ENCODE measurements at regions not wholly inside any gene's neighbourhood (a gene's known extent, or its start where the extent isn't known, plus 50 kb on each side); places are given as distances from the start of the nearest gene placed in this dataset.

GRCh38 chr1:221141606-221142285, 262.5 kb downstream of the HLX start:
- TF ChIP-seq POLR2AphosphoS5 (IDR thresholded peaks at IDR 0.05) (peak; percentile 32 to 39), EP300 (IDR thresholded peaks at IDR 0.05) (peak in 1 of 4 donors; percentile 9), POLR2A (IDR thresholded peaks at IDR 0.05) (no peak)
- TF ChIP-seq, protein P1, sequence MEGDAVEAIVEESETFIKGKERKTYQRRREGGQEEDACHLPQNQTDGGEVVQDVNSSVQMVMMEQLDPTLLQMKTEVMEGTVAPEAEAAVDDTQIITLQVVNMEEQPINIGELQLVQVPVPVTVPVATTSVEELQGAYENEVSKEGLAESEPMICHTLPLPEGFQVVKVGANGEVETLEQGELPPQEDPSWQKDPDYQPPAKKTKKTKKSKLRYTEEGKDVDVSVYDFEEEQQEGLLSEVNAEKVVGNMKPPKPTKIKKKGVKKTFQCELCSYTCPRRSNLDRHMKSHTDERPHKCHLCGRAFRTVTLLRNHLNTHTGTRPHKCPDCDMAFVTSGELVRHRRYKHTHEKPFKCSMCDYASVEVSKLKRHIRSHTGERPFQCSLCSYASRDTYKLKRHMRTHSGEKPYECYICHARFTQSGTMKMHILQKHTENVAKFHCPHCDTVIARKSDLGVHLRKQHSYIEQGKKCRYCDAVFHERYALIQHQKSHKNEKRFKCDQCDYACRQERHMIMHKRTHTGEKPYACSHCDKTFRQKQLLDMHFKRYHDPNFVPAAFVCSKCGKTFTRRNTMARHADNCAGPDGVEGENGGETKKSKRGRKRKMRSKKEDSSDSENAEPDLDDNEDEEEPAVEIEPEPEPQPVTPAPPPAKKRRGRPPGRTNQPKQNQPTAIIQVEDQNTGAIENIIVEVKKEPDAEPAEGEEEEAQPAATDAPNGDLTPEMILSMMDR (IDR thresholded peaks at IDR 0.05), result no peak
- Histone ChIP-seq H3K27ac (peak overlapping the region in 2 of 4 donors; percentile 0 to 2), H3K9me3 (no peaks in the 10 kb centered on the region), H3K36me3 (no peaks in the 10 kb centered on the region), H3K4me3 (no peak overlapping the region), H3K4me1 (no peaks in the 10 kb centered on the region), H3K27me3 (no peaks in the 10 kb centered on the region)
- WGBS, 2 donors, result 75 to 76% methylated on average over 6 of the region's 6 CpGs
- DNase-seq, result no peak
- ATAC-seq (ENCODE audit: low FRiP score in 2 of 2), result no peak

- 50 to 52% methylated on average over 4 of the region's 4 CpGs for WGBS, 2 donors
- Histone ChIP-seq H3K27ac (no peak overlapping the region), H3K4me1 (peaks cover 0 to 3% (median 0%) of the 10 kb centered on the region in 4 donors), H3K36me3 (no peaks in the 10 kb centered on the region), H3K4me3 (no peak overlapping the region), H3K9me3 (no peaks in the 10 kb centered on the region), H3K27me3 (no peaks in the 10 kb centered on the region)
- DNase-seq, result no peak
- ATAC-seq (ENCODE audit: low FRiP score in 2 of 2), result peak in 1 of 2 donors; percentile 40
- TF ChIP-seq, protein P1 (IDR thresholded peaks at IDR 0.05), result no peak
- TF ChIP-seq POLR2A (IDR thresholded peaks at IDR 0.05) (no peak), POLR2AphosphoS5 (IDR thresholded peaks at IDR 0.05) (no peak), EP300 (IDR thresholded peaks at IDR 0.05) (no peak)
Measured at GRCh38 chr1:221148660-221149059, 269.4 kb downstream of the HLX start.

GRCh38 chr1:221149111-221149510, 269.9 kb downstream of the HLX start:
- no peak for DNase-seq
- peaks cover 0 to 3% (median 0%) of the 10 kb centered on the region in 4 donors for H3K4me1 ChIP-seq
- H3K9me3 ChIP-seq, result no peaks in the 10 kb centered on the region
- H3K27me3 ChIP-seq, result no peaks in the 10 kb centered on the region
- H3K27ac ChIP-seq, result peak overlapping the region in 1 of 4 donors; percentile 6
- no peaks in the 10 kb centered on the region for H3K36me3 ChIP-seq
- WGBS, 2 donors, result 53 to 59% methylated on average over 4 of the region's 4 CpGs
- ATAC-seq (ENCODE audit: low FRiP score in 2 of 2), result peak in 1 of 2 donors; percentile 84
- H3K4me3 ChIP-seq, result no peak overlapping the region
- TF ChIP-seq EP300 (IDR thresholded peaks at IDR 0.05), result no peak

DNA sequence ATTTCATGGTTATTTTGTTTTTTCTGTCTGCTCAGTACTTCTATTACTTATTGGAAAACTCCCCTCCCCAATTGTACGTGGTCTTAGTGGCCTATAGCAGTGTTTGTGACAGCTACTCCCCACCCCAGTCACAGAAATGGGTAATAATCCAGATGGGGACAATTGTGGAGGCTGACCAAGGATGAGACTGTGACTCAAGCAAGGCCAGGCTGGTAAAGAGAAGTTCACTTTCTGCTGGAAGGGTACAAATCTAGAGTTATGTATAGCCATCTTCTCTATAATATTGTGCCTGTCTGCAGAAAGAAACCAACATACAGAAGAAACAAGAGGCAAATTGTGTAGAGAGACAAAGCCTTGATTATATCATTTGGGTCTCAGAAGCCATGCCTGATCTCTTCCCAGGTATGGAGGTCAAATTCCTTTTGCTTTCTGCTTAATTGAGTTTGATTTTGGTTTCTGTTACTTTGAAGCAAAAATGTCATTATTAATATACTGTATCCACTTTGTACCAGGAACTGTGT, 270.4 kb downstream of the HLX start:
- Histone ChIP-seq H3K9me3 (no peaks in the 10 kb centered on the region), H3K27me3 (no peaks in the 10 kb centered on the region), H3K36me3 (no peaks in the 10 kb centered on the region), H3K27ac (peak overlapping the region in 1 of 4 donors; percentile 6), H3K4me3 (no peak overlapping the region), H3K4me1 (peaks cover 0 to 3% (median 0%) of the 10 kb centered on the region in 4 donors)
- DNase-seq, result no peak
- 59 to 81% methylated on average over 1 of the region's 1 CpG for WGBS, 2 donors
- ATAC-seq (ENCODE audit: low FRiP score in 2 of 2), result no peak
- TF ChIP-seq POLR2AphosphoS5 (IDR thresholded peaks at IDR 0.05) (no peak), POLR2A (IDR thresholded peaks at IDR 0.05) (no peak), EP300 (IDR thresholded peaks at IDR 0.05) (no peak)
- TF ChIP-seq, protein P1 (IDR thresholded peaks at IDR 0.05), result no peak

GRCh38 chr1:221150996-221151395, 271.8 kb downstream of the HLX start:
- Histone ChIP-seq H3K4me1 (peaks cover 0 to 3% (median 0%) of the 10 kb centered on the region in 4 donors), H3K27me3 (no peaks in the 10 kb centered on the region), H3K27ac (no peak overlapping the region), H3K9me3 (no peaks in the 10 kb centered on the region), H3K4me3 (no peak overlapping the region), H3K36me3 (no peaks in the 10 kb centered on the region)
- no peak for TF ChIP-seq POLR2AphosphoS5 (IDR thresholded peaks at IDR 0.05)
- no peak for TF ChIP-seq EP300 (IDR thresholded peaks at IDR 0.05)
- ATAC-seq (ENCODE audit: low FRiP score in 2 of 2), result no peak
- no peak for DNase-seq

GRCh38 chr1:221154932-221155331, 275.7 kb downstream of the HLX start:
- H3K4me3 ChIP-seq, result no peak overlapping the region
- no peaks in the 10 kb centered on the region for H3K27me3 ChIP-seq
- no peak for ATAC-seq (ENCODE audit: low FRiP score in 2 of 2)
- no peak overlapping the region for H3K27ac ChIP-seq
- H3K9me3 ChIP-seq, result no peaks in the 10 kb centered on the region
- no peak for DNase-seq
- no peaks in the 10 kb centered on the region for H3K36me3 ChIP-seq
- WGBS, 2 donors, result 58 to 65% methylated on average over 1 of the region's 1 CpG
- H3K4me1 ChIP-seq, result no peaks in the 10 kb centered on the region
- TF ChIP-seq, protein P1 (IDR thresholded peaks at IDR 0.05), result no peak
- TF ChIP-seq POLR2A (IDR thresholded peaks at IDR 0.05), result no peak
- no peak for TF ChIP-seq EP300 (IDR thresholded peaks at IDR 0.05)
- no peak for TF ChIP-seq POLR2AphosphoS5 (IDR thresholded peaks at IDR 0.05)

Data from upper lobe of left lung (tissue), 6 donors.